Activated naive CD4-positive, alpha-beta T cell treated with anti-CD3 and anti-CD28 coated beads for 36 hours (primary cell): ENCODE measurements at regions not wholly inside any gene's neighbourhood (a gene's known extent, or its start where the extent isn't known, plus 50 kb on each side); places are given as distances from the start of the nearest gene placed in this dataset.
A peak's percentile ranks its signal among the peaks of the same experiment; 100 is the strongest.
"Not testable (repeated sequence)": the region's sequence is repeated elsewhere in the genome, so short reads cannot be mapped to it uniquely, and the experiment has no call there.

Source experiments
- CTCF ChIA-PET: fragments of 350-600 bp; sonication (Branson Sonifier 250); formaldehyde crosslinking; loops from one replicate; lab custom pipeline; 2021; ENCODE audit warnings: antibody characterized with exemption; lab: Charles Lee
- DNase-seq: peaks from one replicate; pipeline ENCODE4 v3.0.0-alpha.2; 2020
- H3K27ac Mint-ChIP-seq: one replicate; pipeline ENCODE4 v1.8.0; 2021; ENCODE audit warnings: mild to moderate bottlenecking, mixed read lengths
- H3K27me3 Mint-ChIP-seq: one replicate; pipeline ENCODE4 v1.8.0; 2021; ENCODE audit warnings: low read depth, mixed read lengths
- H3K36me3 Mint-ChIP-seq: one replicate; pipeline ENCODE4 v1.8.0; 2021; ENCODE audit warnings: low read depth, mixed read lengths
- H3K4me1 Mint-ChIP-seq: one replicate; pipeline ENCODE4 v1.8.0; 2021; ENCODE audit warnings: low read depth, mixed read lengths
- H3K4me3 Mint-ChIP-seq: one replicate; pipeline ENCODE4 v1.8.0; 2021; ENCODE audit warnings: mild to moderate bottlenecking, moderate library complexity, mixed read lengths
- H3K9me3 Mint-ChIP-seq: one replicate; pipeline ENCODE4 v1.8.0; 2021; ENCODE audit warnings: mixed read lengths
- intact Hi-C: fragments of 100-400 bp; cut with micrococcal nuclease; formaldehyde crosslinking; loops from one replicate; pipeline ENCODE4 v1.15.1; 2023

DNA sequence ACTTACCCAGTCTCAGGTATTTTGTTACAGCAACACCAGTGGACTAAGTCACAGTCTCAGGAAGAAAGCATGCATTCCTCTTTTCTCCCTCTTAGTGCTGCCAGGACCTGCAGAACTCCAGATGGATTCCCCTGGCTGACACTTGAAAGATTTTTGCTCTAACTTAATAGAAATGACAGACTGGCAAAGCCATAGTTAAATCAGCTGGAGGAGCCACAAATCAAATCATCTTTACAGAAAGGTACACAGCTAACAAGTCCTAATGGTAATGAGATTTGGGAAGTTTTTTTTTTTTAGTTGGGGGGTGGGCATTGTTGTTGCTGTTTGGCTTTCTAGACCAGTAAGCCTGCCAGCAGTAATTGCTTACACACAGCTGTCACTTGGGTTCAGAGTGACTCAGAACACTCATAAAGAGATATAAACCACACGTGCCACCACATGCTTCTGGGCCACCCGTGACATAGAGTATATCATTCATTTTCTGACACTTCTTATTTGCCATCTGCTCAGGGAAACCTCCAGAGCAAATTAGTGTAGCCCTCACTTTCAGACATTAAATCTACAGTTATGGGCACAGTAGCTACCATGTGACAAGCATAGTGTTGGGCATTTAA is 72.4 kb downstream of the FH start:
- no peak for DNase-seq
- H3K4me3 Mint-ChIP-seq: no peak overlapping the region
- CTCF ChIA-PET: interaction anchor here (1.1 kb wide), 1 partner anchor 39 kb away, joined by 3 read pairs; no protein-coding TSS in a partner anchor
- H3K9me3 Mint-ChIP-seq: peaks cover 7% of the 10 kb centered on the region
- no peaks in the 10 kb centered on the region for H3K36me3 Mint-ChIP-seq
- H3K4me1 Mint-ChIP-seq: no peaks in the 10 kb centered on the region
- intact Hi-C loops: no loop called here
- H3K27ac Mint-ChIP-seq: no peak overlapping the region
- H3K27me3 Mint-ChIP-seq: peaks cover 5% of the 10 kb centered on the region

DNA sequence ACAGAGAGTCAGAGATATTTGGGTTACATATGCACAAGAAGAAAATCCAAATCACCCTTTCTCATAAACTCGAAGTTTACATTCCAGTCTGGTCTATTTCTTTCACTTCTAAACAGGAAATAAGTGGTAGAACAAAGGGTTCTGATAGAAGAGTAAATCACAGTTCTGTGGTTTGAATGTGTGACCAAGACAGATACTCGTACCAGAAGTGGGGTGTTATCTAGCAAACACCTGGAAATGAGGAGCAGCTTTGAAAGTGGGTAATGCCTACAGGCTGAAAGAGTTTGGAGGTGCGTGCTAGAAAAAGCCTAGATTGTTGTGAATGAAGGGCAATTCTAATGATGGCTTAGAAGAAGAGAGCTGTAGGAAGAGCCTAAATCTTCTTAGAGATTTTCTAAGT is 74.7 kb downstream of the FH start:
- Mint-ChIP-seq H3K4me1 (no peaks in the 10 kb centered on the region), H3K4me3 (no peak overlapping the region), H3K9me3 (peaks cover 7% of the 10 kb centered on the region), H3K27me3 (peaks cover 5% of the 10 kb centered on the region), H3K27ac (no peak overlapping the region), H3K36me3 (no peaks in the 10 kb centered on the region)
- intact Hi-C loops: no loop called here
- CTCF ChIA-PET: no interaction called here
- DNase-seq: no peak

DNA sequence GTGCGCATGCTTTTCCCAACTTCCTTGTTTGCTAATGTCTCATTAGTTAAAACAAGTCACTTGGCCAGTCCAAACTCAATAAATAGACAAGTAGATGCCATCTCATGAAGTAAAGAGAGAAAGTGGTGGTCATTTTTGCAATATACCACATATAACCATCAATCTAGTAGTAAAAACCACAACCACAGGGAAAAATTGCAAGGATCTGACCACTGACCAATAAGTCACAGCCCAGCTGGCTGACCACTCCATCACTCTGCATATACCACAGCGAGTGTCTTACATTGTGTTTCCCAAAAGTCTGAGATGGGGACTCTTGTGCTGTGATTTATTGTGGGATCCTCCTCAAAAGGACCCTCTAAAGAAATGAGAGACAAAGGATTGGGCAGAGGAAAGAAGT is 76.0 kb downstream of the FH start:
- Mint-ChIP-seq H3K4me3 (no peak overlapping the region), H3K27ac (no peak overlapping the region), H3K4me1 (no peaks in the 10 kb centered on the region), H3K9me3 (peaks cover 7% of the 10 kb centered on the region), H3K27me3 (peaks cover 5% of the 10 kb centered on the region), H3K36me3 (no peaks in the 10 kb centered on the region)
- DNase-seq: no peak
- intact Hi-C loops: no loop called here
- CTCF ChIA-PET: no interaction called here

DNA sequence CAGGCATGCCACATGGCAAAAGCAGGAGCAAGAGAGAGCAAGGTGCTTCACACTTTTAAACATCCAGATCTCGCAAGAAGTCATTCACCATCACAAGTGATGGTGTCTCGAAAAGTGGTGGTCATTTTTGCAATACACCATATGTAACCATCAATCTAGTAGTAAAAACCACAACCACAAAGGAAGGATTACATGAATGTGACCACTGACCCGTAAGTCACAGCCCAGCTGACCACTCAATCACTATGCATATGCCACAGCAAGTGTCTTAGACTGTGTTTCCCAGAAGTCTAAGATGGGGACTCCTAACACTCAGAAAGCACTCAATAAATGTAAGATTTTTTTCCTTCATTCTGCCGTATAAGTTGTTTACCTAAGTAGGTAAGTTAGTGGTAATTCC is 76.9 kb downstream of the FH start:
- Mint-ChIP-seq H3K9me3 (peaks cover 7% of the 10 kb centered on the region), H3K4me1 (no peaks in the 10 kb centered on the region), H3K36me3 (no peaks in the 10 kb centered on the region), H3K4me3 (no peak overlapping the region), H3K27me3 (peaks cover 3% of the 10 kb centered on the region), H3K27ac (no peak overlapping the region)
- DNase-seq: no peak
- intact Hi-C loops: no loop called here
- CTCF ChIA-PET: no interaction called here

DNA sequence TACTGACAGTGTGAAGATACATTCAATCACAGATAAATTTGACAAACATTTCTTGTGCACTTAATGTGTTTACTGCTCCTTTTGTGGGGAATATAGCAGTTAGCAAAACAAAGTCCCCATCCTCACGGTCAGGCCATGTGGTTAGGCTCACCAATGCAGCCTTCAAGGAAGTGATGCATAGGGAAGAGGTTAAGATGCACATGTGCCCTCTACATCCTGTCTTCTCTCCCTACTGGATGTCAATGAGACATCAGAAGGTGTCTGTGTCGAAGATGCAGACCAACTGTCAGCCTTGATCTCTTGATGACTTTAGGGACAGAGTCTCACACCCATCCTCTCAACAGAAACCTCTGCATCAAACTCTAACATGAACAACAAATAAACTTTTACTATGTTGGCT is 78.7 kb downstream of the FH start:
- H3K9me3 Mint-ChIP-seq: peaks cover 7% of the 10 kb centered on the region
- no peaks in the 10 kb centered on the region for H3K36me3 Mint-ChIP-seq
- H3K27me3 Mint-ChIP-seq: no peaks in the 10 kb centered on the region
- no peak for DNase-seq
- H3K27ac Mint-ChIP-seq: no peak overlapping the region
- H3K4me3 Mint-ChIP-seq: no peak overlapping the region
- CTCF ChIA-PET: no interaction called here
- intact Hi-C loops: no loop called here
- H3K4me1 Mint-ChIP-seq: no peaks in the 10 kb centered on the region

DNA sequence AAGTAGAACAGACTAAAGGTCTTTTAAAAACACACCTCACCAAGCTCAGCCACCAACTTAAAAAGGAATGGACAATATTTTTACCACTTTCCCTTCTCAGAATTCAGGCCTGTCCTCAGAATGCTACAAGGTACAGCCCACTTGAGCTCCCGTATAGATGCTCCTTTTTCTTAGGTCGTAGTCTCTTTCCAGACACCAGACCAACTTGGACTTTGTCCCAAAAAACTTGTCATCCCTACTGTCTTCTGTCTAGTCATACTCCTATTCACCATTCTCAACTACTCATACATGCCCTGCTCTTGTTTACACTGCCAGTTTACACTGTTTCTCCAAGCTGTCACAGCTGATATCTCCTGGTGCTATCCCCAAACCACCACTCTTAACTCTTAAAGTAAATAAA is 80.9 kb downstream of the FH start:
- H3K27me3 Mint-ChIP-seq, H3K4me3 Mint-ChIP-seq, H3K36me3 Mint-ChIP-seq, CTCF ChIA-PET, H3K9me3 Mint-ChIP-seq, H3K4me1 Mint-ChIP-seq, DNase-seq, intact Hi-C loops, H3K27ac Mint-ChIP-seq: not testable (repeated sequence)

DNA sequence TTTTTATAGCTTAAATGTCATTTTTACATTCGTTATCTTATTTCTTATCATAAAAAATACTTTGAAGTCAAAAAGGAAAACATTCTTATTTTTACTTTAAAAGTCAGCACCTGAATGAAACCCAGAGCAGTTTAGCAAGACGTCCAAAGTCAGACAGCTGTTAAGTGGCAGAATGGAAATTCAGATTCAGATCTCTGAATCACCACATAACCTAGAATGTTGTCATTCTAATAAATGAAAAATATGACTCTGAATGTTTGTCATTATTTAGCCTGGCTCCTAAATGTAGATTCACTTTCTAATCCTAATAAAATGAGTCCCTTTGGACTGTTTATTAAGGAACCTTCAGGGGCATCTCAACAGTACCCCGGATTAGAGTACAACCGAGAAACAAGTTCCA is 75.2 kb upstream of the RGS7 start:
- H3K4me3 Mint-ChIP-seq: no peak overlapping the region
- peaks cover 28% of the 10 kb centered on the region for H3K27me3 Mint-ChIP-seq
- DNase-seq: no peak
- H3K4me1 Mint-ChIP-seq: no peaks in the 10 kb centered on the region
- no peak overlapping the region for H3K27ac Mint-ChIP-seq
- CTCF ChIA-PET: no interaction called here
- H3K9me3 Mint-ChIP-seq: peaks cover 5% of the 10 kb centered on the region
- intact Hi-C loops: no loop called here
- no peaks in the 10 kb centered on the region for H3K36me3 Mint-ChIP-seq

DNA sequence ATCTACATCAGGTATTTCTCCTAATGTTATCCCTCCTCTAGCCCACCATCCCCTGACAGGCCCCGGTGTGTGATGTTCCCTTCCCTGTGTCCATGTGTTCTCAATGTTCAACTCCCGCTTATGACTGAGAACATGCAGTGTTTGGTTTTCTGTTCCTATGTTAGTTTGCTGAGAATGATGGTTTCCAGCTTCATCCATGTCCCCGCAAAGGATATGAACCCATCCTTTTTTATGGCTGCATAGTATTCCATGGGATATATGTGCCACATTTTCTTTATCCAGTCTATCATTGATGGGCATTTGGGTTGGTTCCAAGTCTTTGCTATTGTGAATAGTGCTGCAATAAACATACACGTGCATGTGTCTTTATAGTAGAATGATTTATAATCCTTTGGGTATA is 68.1 kb upstream of the RGS7 start:
- CTCF ChIA-PET, H3K9me3 Mint-ChIP-seq, H3K27ac Mint-ChIP-seq, H3K4me1 Mint-ChIP-seq, intact Hi-C loops, DNase-seq, H3K36me3 Mint-ChIP-seq: not testable (repeated sequence)
- Mint-ChIP-seq H3K4me3 (peak overlapping the region; percentile 22), H3K27me3 (peaks cover 54% of the 10 kb centered on the region)

DNA sequence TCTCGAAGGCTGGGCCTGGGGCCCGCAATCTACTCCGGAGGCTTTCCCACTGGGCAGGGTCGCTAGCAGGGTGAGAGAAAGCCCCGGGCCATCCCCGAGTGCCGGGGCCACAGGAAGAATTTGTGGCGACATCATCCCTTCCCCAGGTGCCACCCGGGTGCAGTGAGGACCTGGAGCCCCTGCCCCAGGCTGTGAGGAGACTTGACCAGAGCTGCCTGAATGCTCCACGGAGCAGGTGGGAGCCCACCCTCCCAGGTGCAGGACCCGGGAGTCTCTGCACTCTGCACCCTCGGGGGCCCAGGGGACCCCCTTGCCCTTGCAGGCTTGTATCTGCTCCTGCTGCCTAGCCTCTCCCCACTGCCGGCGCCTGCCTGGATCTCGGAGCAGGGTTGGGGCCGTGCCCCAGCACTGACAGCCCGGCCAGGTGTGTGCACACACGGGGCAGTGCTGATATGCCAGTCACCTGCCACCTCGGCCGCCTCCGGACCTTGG is 67.5 kb upstream of the RGS7 start:
- H3K4me1 Mint-ChIP-seq: peaks cover 2% of the 10 kb centered on the region
- intact Hi-C loops: no loop called here
- CTCF ChIA-PET: no interaction called here
- no peaks in the 10 kb centered on the region for H3K36me3 Mint-ChIP-seq
- H3K9me3 Mint-ChIP-seq: peaks cover 4% of the 10 kb centered on the region
- peaks cover 51% of the 10 kb centered on the region for H3K27me3 Mint-ChIP-seq
- no peak overlapping the region for H3K4me3 Mint-ChIP-seq
- H3K27ac Mint-ChIP-seq: no peak overlapping the region
- no peak for DNase-seq

DNA sequence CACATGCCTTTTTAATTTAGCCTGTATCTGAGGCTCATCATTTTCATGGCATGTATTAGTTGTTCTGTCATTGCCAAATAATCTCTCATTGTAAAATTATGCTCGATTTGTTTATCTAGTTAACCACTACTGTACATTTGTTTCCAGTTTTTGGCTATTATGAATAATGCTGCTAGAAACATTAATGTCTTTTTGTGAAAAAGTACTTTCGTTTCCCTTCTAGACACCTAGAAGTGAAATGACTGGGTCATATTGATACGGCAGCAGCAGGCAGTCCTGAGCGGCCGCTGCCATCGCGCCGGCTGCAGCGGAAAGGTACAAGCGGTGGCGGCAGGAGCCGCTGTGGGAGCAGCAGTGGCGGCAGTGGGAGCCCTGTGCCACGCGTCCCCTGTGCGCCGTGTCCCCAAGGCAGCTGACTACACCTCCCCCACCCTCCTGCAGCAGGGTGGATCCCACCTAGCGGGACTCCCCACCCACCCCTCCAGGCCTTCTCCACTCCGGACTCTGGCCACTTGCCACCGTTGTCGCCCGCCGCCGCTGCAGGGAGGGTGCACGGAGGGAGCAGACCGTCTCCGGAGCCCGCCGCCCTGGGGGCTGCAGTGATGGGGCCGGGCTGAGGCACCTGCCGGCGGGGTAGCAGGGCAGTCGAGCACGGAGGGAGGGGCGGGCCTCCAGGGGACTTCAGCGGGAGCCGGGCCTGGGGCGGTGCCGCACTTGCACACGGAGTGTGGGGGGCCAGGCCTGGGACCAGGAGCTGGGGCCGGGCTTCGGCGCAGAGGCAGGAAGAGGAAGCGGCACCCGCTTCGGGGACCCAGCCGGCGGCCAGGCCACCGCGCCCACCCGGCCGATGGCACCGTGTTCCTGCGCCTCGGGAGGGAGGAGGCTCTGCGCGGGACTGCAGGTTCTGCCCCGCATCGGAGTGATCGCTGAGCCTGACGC is 66.8 kb upstream of the RGS7 start:
- peak overlapping the region; percentile 27 for H3K4me3 Mint-ChIP-seq
- H3K36me3 Mint-ChIP-seq: no peaks in the 10 kb centered on the region
- intact Hi-C loops: loop anchor here (1.0 kb wide), 1 partner anchor 61 kb away; no protein-coding TSS in a partner anchor
- CTCF ChIA-PET: interaction anchor here (1.1 kb wide), 1 partner anchor 22 kb away, joined by 3 read pairs; no protein-coding TSS in a partner anchor
- peaks cover 2% of the 10 kb centered on the region for H3K4me1 Mint-ChIP-seq
- H3K9me3 Mint-ChIP-seq: peaks cover 4% of the 10 kb centered on the region
- peaks cover 50% of the 10 kb centered on the region for H3K27me3 Mint-ChIP-seq
- H3K27ac Mint-ChIP-seq: no peak overlapping the region
- peak; percentile 41 for DNase-seq

DNA sequence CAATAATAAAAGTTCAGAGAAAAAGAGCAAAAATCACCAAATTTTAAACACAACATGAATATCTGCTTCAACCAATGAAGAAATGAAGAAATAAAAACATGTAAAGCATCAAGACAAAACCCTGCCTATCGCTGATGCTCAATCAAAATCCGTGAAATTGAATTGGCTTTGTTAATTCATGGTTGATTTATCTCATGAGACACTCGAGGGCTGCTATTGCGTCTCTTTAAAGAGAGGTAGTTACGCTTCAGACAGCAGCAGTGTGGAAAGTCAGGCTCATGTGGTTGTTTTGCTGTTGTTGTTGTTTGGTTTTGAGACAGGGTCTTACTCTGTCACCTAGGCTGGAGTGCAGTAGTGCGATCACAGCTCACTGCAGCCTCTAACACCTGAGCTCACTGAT is 65.5 kb upstream of the RGS7 start:
- H3K36me3 Mint-ChIP-seq: no peaks in the 10 kb centered on the region
- H3K9me3 Mint-ChIP-seq: peaks cover 4% of the 10 kb centered on the region
- intact Hi-C loops: no loop called here
- peaks cover 2% of the 10 kb centered on the region for H3K4me1 Mint-ChIP-seq
- CTCF ChIA-PET: no interaction called here
- DNase-seq: no peak
- peaks cover 41% of the 10 kb centered on the region for H3K27me3 Mint-ChIP-seq
- H3K4me3 Mint-ChIP-seq: no peak overlapping the region
- H3K27ac Mint-ChIP-seq: no peak overlapping the region

DNA sequence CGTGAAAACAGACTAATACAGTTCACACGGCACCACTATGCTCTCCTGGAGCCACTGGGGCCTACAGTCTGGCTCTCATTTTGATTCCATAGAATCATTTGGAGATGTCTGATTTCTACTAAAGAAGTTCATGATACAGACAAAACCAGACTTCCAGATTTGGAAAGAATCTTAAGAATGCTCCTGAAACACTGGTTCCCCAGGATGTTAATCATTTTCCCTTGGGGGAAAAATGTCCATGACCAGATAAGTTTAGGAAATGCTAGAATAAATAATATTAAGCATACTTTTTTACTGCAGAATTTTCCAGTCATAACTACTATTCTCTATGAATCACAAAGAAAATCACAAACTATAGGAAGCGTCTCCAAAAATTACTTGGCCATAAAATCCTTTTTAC is 63.0 kb upstream of the RGS7 start:
- Mint-ChIP-seq H3K9me3 (peaks cover under 1% of the 10 kb centered on the region), H3K36me3 (no peaks in the 10 kb centered on the region), H3K4me1 (peaks cover 2% of the 10 kb centered on the region), H3K27ac (no peak overlapping the region), H3K27me3 (peaks cover 24% of the 10 kb centered on the region), H3K4me3 (no peak overlapping the region)
- intact Hi-C loops: no loop called here
- CTCF ChIA-PET: no interaction called here
- no peak for DNase-seq

DNA sequence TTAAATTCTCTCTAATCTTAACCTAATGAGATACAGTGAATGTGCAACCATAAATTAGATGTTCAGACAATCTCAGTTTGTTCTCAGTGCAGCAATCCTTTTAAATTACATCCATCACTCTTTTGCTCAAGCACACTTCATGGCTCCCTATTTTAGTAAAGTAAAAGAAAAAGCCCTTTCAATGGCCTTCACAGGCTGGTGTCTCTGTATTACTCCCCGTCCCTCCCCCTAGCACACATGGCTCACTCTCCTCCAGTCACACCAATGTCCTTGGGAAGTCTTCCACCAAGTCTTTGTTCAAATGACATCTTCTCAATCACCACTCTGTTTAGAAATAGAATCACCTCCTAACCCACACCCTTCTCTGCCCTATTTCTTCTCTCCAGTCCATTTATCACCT is 60.3 kb upstream of the RGS7 start:
- intact Hi-C loops: no loop called here
- no peaks in the 10 kb centered on the region for H3K9me3 Mint-ChIP-seq
- DNase-seq: no peak
- H3K4me1 Mint-ChIP-seq: no peaks in the 10 kb centered on the region
- H3K4me3 Mint-ChIP-seq: no peak overlapping the region
- H3K27ac Mint-ChIP-seq: no peak overlapping the region
- H3K27me3 Mint-ChIP-seq: peaks cover 13% of the 10 kb centered on the region
- CTCF ChIA-PET: no interaction called here
- H3K36me3 Mint-ChIP-seq: no peaks in the 10 kb centered on the region
